Stimulated activated CD4-positive, alpha-beta T cell treated with anti-CD3 and anti-CD28 coated beads, Interleukin-1b, Interleukin-23, amount 100 ng/mL, for 48 hours (primary cell): ENCODE measurements at regions not wholly inside any gene's neighbourhood (a gene's known extent, or its start where the extent isn't known, plus 50 kb on each side); places are given as distances from the start of the nearest gene placed in this dataset.

Experiments
- DNase-seq: peaks from one replicate; pipeline ENCODE4 v3.0.0-alpha.2; 2020

GRCh38 chr16:9383281-9383680 is 291.8 kb downstream of the HAPSTR1 start:
- no peak for DNase-seq

- DNase-seq: no peak
Observed at GRCh38 chr16:9384141-9384540, 292.7 kb downstream of the HAPSTR1 start.

GRCh38 chr16:9389543-9390207 is 298.2 kb downstream of the HAPSTR1 start:
- DNase-seq: no peak

GRCh38 chr16:9392956-9393355 is 301.5 kb downstream of the HAPSTR1 start:
- DNase-seq: no peak

- no peak for DNase-seq
Observed at GRCh38 chr16:9393591-9393990, 302.1 kb downstream of the HAPSTR1 start.

- DNase-seq: no peak
Observed at GRCh38 chr16:9395958-9396359, 304.5 kb downstream of the HAPSTR1 start.

GRCh38 chr16:9399573-9399972 is 308.1 kb downstream of the HAPSTR1 start:
- no peak for DNase-seq

GRCh38 chr16:9401173-9401572 is 309.7 kb downstream of the HAPSTR1 start:
- no peak for DNase-seq

GRCh38 chr16:9402293-9402860 is 310.9 kb downstream of the HAPSTR1 start:
- DNase-seq: no peak

GRCh38 chr16:9404811-9405210 is 313.4 kb downstream of the HAPSTR1 start:
- no peak for DNase-seq

GRCh38 chr16:9406038-9406712 is 314.7 kb downstream of the HAPSTR1 start:
- no peak for DNase-seq

GRCh38 chr16:9407206-9407758 is 315.8 kb downstream of the HAPSTR1 start:
- DNase-seq: no peak

- DNase-seq: no peak
Observed at GRCh38 chr16:9408297-9408878, 316.9 kb downstream of the HAPSTR1 start.

GRCh38 chr16:9409560-9410493 is 318.4 kb downstream of the HAPSTR1 start:
- no peak for DNase-seq

- no peak for DNase-seq
Observed at GRCh38 chr16:9411426-9411825, 320.0 kb downstream of the HAPSTR1 start.

- no peak for DNase-seq
Observed at GRCh38 chr16:9412031-9412914, 320.8 kb downstream of the HAPSTR1 start.

GRCh38 chr16:9412915-9413264 is 321.4 kb downstream of the HAPSTR1 start:
- DNase-seq: no peak

GRCh38 chr16:9415545-9415944 is 324.1 kb downstream of the HAPSTR1 start:
- no peak for DNase-seq

GRCh38 chr16:9417898-9418297 is 326.5 kb downstream of the HAPSTR1 start:
- no peak for DNase-seq

GRCh38 chr16:9419161-9419560 is 327.7 kb downstream of the HAPSTR1 start:
- DNase-seq: no peak

- DNase-seq: no peak
Observed at GRCh38 chr16:9422762-9423513, 331.5 kb downstream of the HAPSTR1 start.
